ENCODE measurements at regions not wholly inside any gene's neighbourhood (a gene's known extent, or its start where the extent isn't known, plus 50 kb on each side); places are given as distances from the start of the nearest gene placed in this dataset.

GRCh38 chr9:105911104-105911911, 217.0 kb downstream of the TMEM38B start:
- no peak for TF ChIP-seq EZH2 (IDR thresholded peaks at IDR 0.05)
- TF ChIP-seq CTCF (IDR thresholded peaks at IDR 0.05) = no peak
- no peak for TF ChIP-seq EZH2phosphoT487 (IDR thresholded peaks at IDR 0.05)

All from neural progenitor cell (in vitro differentiated cells).